Endometrium (tissue), 2 donors: ENCODE measurements at regions not wholly inside any gene's neighbourhood (a gene's known extent, or its start where the extent isn't known, plus 50 kb on each side); places are given as distances from the start of the nearest gene placed in this dataset.

ENCODE experiments used
- FAIRE-seq: peaks from 2 replicates; lab custom pipeline; 2012; peaks lifted over from hg19 to GRCh38; lab: Jason Lieb, UNC
- donor health status: control.
- donor health status: control.

DNA sequence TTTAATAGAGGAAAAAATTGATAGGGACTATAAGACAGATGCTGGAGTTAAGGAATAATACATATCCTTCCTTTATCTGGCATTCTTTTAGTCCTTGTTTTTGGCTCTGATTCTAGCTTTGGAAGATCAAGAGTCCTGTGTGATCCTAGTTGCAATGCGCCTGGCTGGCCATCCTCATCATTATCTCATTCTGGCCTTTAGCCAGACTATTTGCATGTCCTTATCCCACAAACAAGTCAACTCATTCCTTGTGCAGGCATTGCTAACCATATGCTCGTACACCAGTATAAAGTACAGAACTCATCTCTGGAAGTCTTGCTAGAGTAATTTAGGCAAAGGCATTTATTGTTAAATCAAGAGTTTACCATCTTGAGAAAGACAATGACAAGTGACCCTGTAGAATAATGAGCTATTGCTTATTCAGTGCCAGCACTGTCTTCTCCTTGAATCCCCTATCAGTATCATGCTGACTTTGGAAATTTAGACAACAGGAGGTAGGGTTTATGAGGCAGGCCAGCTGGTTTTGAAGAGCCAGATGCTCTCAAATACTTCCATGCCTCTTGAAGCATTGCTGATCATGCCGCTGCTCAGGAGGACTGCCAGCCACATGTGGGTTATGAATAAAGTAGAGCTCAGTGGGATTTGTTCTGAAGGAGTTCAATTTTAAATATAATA is 1730.3 kb upstream of the TENM3 start:
- no peak for FAIRE-seq

DNA sequence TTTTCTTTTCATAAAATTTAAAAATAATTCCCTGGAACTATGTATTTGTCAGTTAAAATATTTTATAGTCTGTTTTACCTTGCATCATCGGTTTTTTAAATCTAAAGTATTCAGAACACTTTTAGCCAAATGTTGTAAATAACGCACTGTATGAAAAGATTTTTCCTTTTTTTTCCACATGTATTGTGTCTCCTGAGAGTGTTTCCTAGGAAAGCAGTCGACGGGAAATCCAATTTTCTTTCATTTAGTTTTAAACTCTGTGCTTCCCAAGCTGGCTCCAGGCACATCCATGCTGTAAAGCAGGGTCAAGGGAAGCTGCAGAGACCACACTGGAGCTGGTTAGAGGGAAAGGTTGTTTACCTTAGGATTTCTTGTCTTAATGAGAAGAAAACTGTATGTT is 1724.3 kb upstream of the TENM3 start:
- FAIRE-seq: no peak

DNA sequence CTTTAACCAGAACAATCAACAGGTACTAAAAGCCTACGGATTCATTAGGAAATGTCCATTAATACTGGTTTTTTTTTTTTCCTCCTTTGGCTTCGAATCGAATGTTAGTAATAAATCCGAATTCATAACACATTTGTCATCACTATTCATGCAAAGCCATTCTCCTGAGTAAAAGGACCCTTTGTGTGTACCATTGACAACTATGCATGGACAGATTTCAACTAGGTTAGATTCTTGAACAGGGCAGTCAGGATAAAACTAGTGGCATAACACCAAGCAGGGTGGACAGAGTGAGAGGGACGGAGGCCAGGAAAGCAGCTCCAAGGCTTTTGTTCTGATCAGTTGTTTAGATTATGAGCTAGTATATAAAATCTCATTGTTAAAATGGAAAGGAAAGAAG is 1722.0 kb upstream of the TENM3 start:
- FAIRE-seq: no peak

DNA sequence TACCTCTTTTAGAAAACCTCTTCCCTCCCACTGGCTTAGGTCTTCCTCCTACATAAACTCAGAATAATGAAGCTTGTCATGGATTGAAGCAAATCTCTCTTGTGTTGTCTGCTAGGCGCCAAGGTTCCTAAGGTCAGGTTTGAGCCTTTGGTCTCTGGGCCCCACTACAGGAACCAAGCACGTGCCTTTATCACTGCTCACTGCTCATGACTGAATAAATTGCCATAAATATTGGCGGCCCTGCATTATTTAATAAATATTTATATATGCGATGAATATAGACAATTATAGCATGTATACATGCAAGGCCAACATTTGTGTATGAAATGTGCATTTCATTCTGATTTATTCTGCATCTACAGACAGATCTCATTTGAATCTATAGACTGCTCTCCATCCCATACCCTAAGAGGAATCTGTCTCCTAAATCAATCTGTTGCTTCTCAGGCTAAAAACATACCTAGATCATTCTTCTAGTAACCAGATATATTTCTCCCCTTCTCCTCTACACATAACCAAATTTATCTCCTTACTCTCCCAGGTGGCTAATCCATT is 1717.6 kb upstream of the TENM3 start:
- no peak for FAIRE-seq

DNA sequence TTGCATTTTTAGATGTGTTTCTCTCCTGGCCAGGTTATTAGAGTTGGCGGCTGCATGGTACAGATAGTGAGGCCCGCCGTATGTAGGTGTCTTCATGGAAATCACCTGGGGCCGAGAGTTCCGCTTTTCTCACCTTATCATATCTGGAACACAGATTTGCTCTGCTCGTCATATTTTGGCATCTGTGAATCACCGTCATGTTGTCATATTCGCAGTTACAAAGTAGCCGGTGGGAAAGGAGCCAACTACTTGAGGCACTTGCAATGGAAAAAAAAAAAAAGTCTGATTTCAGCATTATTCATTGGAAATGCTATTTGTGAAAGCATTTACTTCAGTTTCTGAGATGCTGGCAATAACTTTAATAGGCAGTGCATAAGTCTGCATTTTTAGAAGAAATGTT is 1715.2 kb upstream of the TENM3 start:
- no peak for FAIRE-seq

DNA sequence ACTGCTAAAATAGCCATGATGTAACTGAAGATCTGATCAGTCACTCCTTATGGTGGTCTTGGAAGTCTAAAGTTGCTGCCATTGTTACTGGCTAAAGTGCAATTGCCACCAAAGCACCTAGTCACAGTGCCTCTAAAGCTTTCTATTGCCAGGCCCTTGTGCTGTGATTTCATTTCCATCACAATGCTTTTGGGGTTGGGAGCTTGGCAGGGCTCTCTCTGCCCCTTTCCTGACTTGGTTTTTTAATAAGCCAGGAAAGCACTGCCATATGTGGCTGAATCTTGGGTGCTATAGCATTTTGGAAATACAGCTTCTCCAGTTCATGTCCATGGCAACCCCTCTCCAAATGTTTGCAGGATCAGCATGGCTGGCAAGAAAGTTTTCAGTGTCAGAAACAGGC is 1712.4 kb upstream of the TENM3 start:
- FAIRE-seq: no peak

DNA sequence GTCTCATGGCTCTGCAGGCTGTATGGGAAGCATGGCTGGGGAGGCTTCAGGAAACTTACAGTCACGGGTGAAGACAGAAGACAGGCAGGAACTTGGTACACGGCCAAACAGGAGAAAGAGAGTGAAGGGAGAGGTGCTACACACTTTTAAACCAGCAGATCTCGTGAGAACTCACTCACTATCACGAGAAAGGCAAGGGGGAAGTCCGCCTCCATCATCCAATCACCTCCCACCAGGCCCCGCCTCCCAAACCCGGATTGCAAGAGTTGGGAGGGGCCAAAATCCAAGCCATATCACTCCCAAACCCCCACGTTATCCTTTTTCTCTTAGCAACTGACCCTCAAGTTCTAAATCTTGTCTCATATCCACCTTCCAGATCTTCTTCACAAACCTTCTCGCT is 1710.5 kb upstream of the TENM3 start:
- FAIRE-seq: no peak

DNA sequence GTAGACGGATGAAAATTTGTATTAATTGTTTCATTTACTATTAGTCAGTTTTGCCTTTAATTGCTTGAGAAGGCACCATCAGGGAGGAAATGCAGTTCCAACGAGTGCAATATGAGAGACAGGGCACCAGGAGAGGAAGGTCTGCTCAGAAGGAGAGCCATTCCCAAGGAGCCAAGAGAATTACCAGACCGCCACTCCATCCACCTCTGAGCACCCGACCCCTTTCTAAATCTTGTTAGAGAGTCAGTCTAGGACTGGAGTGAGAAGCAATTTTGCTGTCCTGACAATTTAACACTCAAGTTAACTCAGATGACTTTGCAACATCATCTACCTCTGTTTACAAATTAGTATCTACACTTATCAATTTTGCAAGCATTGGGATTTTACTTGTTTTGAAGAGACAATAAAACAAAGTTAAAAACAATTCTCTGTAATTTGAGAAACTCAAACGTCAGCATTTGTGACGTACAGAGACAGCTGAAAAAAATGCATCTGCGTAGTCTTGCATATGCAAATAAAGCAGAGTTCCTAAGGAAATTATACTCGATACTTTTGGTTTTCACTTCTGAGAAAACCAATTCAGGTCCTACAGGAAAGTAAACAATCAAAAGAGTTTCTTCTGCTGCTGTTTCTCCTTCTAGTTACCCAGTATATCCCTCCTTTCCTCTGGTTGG is 1704.7 kb upstream of the TENM3 start:
- no peak for FAIRE-seq

DNA sequence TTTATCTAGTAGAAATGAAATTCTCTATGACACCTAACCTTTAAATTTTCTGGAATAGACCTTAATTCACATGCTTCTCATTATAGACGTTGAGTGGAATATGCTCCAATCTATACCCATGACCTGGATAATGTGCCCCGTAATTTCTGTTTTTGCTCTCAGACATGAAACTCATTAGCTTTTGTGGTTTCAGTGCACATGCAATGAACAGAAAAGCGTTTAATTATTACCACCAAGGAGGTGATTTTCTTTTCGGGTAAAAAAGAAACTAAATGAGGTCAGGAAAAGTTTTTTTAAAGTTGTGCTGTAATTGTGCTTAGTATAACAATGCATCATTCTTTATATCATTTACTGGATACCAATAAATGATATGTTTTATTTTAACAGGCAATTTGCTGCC is 1703.9 kb upstream of the TENM3 start:
- no peak for FAIRE-seq

DNA sequence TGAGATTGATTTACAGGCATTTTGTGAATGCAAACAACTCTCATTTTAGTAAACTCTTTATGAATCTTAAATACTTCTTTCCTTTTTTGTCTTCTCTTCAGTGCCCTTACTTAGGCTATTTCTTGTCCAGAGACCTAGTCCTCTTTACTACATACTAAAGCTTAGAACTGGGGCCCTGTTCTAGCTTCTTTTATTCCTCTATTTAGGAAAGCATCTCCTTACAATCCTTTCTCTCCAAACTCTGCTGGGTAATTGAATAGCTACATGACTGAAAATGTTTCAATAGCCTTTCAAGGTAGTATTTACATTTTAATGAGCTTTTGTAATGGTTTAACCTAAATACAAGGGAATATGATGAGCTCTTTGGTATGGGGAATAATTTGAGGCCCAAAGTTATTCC is 1701.5 kb upstream of the TENM3 start:
- no peak for FAIRE-seq

DNA sequence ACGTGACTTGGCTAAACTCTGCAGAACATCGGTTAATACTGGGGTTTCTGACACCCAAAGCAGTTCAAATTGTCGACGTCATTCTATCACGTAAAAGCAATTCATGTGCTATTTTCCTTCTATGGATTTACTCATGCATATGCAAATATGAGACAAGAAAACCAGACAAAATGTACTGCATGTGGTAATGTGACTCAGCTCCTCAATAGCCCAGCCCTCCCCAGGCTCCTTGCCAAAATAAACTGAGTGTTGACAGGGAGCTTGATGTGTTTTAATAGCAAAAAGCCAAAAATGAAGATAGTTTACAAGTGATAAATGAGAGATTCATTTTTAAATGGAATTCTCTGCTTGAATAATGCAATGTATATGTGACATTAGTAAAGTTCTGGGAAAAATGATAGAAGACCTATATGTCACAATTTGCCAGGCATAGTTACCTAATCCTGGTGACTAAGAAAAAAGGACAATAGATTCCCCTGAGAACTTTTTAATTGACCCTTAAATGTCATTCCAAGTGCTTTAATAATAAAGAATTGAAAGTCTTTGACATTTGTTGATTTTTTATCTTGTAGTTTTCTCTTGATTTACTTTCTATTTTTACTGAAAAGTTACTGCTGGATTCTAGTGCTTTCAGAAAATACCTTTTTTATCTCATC is 1700.6 kb upstream of the TENM3 start:
- no peak for FAIRE-seq

DNA sequence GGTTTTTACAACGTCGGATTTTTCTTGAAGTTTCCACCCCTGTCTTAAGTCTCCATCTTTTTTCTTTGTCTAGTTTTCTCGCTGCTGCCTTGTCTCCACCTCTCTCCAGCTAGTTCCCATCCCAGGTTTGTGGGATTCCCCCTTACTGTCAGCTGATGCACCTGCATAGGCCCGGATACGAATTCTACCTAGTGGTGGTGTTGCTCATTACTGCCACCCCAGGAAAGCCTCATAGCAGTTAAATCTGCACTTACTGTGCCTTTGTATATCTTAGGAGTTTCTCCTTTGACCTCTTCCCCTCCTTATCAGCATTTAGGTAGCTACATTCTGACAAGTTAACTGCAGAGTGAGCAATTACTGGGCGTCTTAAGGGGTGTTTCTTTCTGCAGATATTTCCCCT is 1693.1 kb upstream of the TENM3 start:
- no peak for FAIRE-seq

DNA sequence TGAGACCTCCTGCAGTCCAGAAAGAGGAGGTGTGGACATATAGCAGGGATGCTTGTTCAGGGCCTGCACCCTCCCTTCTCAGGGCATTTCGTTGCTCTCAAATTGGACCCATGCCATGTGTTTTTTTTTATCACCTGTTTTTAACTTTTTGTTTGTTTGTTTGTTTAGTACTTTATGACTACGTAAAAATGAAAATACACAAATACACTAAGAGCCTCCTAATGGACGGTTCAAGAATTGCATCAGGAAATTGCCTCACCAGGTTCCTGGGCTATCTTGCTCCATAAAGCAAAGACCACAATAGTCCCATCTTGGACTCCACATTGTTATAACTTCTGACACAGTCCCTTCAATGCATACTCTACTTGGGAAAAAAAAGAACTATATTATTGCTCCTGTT is 1685.9 kb upstream of the TENM3 start:
- FAIRE-seq: no peak

DNA sequence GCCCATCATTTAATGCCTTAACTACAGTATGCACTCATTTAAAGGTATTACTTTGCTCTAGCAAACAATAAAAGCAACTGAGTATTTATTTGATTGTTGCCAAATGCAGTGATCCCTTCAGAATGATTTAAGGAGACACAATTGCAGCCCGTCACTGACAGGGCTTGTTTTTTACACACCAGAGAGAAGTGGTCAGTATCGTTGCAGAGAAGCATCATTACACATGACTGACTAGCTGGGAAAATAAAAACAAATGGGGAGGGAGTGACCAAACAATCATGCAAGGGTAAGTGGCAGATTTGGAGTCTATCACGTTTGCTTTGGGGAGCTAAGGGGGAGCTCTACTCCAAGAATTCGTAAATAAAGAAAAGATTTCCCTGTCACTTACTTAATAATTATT is 1685.3 kb upstream of the TENM3 start:
- no peak for FAIRE-seq

DNA sequence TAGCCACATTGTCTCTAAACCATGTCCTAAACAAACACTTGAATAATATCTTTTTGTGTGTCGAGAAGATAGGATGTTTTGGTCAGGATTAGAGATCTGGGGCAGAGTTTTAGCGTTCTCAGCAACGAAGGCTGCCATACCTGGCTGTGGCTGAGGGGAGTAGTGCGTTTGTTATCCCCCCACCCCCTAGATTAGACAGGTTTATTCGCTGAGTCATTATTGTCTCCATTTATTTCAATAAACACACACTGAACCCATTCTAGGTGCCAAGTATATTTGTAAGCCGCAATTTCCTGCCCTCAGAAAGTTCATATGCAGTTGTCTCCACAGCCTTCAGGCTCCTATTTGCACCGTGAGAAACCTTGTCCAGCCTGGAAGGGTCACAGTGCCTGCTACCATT is 1684.8 kb upstream of the TENM3 start:
- FAIRE-seq: no peak

DNA sequence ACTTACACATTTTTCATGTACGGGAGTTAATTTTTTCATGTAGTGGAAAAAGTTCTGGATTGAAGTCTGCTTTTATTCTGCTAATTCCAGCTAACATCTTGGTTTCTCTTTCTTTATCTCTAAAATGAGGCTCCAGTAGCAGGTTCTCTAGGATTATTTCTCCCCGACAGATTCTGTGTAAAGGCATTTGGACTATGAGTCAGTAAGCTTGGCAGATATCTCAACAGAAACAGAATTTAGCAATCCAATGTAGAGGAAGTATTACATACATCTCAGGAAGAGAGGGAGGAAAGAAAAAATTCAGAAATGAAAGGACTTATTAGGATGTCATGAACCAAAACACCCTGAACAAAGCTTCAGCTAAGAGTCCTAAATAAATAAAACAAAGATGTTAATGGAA is 1682.3 kb upstream of the TENM3 start:
- FAIRE-seq: no peak

DNA sequence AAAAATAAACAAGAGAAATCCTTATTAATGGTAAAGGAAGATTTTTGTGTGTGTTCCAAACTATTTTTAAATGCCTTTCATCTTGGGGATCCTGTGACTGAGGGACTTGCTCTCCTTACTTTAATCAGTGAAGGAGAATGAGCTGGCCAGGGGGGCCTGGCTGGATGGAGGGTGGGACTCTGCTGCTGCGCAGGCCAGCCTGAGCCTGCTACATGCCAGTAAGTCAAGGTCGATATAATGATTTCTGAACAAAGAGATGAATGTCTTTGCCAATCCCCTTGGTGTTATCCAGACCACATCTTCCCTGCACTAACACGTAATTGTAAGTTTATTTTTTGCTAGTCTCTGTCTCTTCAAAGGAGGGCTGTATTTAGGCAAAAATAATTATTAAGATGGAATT is 1679.2 kb upstream of the TENM3 start:
- FAIRE-seq: no peak

DNA sequence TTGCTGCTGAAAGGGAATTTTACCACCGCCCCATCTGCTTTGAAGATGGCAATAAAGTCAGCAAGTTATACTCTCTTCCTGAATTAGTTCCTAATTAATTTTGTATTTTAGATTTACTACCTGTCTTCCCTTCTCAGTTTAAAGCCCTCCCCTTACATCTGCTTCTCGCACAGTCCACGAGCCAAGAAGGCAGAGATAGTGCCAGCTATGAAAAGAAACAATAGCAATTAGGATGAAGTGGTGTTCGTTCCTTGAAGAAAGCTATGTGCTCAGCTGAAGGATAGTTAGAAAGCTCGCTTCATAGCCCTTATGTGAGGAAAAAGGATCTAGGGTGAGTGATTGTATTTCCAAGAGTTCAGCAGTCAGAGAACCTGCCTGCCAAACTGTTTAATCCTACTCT is 1678.8 kb upstream of the TENM3 start:
- FAIRE-seq: no peak

DNA sequence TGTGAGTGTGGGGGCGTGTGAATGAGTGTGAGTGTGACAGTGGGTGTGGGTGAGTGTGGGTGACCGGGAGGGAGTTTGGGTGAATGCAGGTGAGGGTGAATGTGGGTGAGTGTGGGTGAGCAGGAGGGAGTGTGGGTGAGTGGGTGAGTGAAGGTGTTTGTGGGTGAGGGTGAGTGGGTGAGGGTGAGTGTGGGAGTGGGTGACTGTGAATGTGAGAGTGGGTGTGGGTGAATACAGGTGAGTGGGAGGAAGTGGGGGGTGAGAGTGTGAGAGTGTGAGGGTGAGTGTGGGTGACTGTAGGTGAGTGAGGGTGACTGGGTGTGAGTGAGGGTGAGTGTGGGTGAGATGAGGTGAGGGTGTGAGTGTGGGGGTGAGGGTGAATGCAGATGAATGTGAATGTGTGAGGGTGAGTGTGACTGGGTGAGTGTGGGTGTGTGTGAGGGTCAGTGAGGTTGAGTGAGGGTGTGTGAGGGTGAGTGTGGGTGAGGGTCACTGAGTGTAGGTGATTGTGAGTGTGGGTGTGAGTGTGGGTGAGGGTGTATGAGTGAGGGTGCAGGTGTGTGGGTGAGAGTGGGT is 1677.3 kb upstream of the TENM3 start:
- FAIRE-seq: no peak

DNA sequence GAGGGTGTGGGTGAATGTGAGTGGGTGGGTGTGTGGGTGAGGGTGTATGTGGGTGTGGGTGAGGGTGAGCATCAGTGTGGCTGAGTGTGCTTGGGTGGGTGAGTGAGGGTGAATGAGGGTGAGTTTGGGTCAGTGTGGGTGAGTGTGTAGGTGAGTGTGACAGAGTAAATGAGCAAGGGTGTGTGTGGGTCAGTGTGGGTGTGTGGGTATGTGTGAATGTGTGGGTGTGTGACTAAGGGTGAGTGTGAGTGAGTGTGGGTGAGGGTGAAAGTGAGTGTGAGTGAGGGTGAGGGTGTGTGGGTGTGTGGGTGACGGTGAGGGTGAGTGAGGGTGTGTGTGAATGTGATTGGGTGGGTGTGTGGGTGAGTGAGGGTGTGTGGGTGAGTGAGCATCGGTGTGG is 1676.7 kb upstream of the TENM3 start:
- FAIRE-seq: no peak

DNA sequence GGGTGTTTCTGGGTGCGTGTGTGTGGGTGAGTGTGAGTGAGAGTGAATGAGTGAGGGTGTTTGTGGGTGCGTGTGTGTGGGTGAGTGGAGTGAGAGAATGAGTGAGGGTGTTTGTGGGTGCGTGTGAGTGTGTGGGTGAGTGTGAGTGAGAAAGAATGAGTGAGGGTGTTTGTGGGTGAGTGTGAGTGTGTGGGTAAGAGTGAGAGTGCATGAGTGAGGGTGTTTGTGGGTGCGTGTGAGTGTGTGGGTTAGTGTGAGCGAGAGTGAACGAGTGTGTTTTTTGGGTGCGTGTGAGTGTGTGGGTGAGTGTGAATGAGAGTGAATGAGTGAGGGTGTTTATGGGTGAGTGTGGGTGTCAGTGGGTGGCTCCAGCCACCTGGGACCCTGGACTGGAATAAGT is 1676.1 kb upstream of the TENM3 start:
- no peak for FAIRE-seq

DNA sequence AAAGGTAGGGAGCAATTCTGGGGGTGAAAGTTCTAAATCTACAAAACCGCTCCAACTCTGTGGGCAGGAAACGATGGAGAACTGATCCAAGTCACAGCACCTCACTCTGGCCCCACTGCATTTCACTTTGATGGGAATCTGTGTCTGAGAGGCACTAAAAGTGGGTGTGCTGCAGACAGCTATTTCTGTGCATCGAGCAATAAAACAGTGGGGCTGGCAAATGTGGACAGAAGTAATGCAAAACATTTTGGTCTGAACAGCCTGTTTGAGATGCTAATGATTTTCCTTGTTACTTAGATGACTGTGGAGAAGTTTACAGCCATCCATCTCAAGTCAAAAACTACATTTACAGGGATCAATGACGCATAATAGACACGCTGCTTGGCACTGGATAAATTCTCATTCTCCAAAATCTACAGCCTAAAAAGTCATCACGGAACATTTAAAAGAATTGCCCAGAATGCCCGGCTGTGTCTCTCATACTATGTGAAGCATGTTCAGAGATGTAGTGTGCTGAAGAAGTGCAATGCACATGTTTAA is 1671.6 kb upstream of the TENM3 start:
- FAIRE-seq: no peak

DNA sequence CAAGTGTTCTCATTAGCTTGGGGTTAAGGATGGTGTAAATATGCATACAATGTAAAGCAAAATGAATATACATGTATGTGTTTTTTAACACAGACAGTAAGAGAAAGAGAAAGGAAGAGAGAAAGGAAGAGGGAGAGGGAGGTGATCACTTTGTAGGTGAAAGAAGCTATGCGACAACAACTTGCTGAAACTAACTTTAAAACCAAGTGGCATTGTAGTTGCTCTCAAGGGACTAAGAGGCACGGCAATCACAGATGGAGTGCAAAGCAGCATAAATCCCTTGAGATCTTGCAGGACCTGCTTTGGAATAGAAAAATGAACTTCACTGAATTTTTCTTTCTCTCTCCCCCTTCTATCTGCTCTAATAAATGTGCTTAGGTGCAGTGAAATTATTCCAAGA is 1665.0 kb upstream of the TENM3 start:
- no peak for FAIRE-seq
